ENCODE measurements at regions not wholly inside any gene's neighbourhood (a gene's known extent, or its start where the extent isn't known, plus 50 kb on each side); places are given as distances from the start of the nearest gene placed in this dataset.
"Not testable (repeated sequence)": the region's sequence is repeated elsewhere in the genome, so short reads cannot be mapped to it uniquely, and the experiment has no call there.

DNA sequence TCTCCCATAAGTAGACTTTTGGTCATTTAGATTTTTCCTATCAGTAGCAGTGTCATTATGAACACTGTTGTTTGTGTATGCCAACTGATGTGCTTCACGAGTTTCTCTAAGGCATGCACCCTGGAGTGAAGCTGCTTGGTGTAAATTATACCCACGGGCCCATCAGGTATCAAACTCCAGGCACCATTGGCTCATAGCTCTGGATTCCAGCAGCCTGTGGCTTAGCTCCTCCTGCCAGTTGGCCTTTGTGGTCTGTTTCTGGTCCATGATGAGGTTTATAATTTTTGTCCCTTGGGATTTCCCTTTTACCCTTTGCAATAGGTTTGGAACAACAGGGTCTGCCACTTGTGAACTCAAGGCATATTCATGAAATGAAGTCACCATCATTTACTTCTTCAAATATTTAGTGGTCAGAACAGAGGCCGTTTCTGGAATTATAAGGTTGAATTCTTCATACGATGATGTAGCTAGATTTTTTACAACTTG, 350.5 kb downstream of the PRL start:
- DNase-seq (ENCODE audit: low read depth in 4 of 4, low spot score in 2 of 4): no peak

DNA sequence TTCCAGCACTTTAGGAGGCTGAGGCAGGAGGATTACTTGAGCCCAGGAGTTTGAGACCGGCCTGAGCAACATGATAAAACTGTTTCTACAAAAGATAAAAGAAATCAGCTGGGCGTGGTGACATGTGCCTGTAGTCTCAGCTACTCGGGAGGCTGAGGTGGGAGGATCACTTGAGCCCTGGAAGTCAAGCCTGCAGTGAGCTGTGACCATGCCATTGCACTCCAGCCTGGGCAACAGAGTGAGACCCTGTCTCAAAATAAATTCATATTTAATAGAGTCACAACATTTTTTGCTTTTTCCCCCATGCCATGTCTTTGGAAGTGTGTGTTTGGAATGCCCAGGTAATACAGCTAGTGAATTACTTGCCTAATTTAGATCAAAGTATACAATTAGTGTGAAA, 349.6 kb downstream of the PRL start:
- not testable (repeated sequence) for DNase-seq (ENCODE audit: low read depth in 4 of 4, low spot score in 2 of 4)

DNA sequence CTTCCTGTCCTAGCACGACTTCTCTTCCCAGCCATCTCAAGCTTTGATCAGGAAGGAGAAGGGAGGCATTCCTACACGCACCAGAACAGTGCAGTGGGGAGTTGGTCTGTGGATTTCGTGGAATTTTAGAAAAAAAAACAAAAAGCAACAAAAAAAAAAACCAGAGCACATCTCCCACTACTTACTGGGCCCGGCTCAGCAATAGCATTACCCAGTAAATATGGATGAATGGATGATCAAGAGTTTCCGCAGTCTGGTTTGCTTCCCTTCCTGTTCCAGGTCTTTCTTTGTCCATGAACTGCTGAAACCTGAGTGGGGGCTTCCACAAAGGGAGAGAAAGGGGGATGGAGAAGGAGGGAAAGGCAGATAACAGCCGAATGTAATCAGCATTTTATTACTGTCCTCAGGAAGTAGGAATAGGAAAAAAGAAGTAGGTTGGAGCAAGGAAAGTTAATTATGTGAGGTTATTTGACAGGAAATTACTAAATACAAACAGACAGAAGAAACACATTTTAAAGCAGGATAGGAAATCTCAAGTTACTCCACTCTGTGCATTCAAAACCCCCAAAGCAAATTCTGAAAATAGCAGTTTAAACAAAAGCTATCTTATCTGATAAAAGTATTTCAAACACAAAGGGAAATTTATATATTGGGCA, 349.0 kb downstream of the PRL start:
- no peak for DNase-seq (ENCODE audit: low read depth in 4 of 4, low spot score in 2 of 4)

DNA sequence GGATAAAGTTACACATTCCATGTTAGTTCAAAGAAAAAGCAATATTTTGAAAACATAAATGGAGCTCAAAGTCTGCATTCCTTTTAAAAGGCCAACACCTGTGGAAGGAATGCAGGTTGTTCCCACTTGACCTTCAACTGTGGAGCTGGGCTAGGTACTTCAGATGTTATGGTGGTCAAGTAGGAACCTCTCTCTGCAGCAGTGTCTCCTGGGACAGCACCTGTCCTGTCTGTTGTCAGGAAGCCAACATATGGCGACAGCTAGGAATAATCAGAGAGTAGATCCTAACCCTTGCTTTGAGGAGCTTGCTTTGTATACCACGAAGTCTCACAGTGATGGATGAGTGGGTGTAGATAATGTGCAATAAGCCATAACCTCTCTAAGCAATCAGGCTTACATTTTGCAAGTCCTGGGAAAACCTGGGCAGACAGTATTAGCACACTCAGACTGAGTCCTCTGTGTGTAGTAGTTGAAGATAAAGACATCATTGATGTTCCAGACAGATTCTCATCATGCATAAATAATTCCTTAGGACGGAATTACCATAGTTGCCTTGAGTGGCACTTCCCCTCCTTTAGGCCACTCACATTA, 347.5 kb downstream of the PRL start:
- no peak for DNase-seq (ENCODE audit: low read depth in 4 of 4, low spot score in 2 of 4)

DNA sequence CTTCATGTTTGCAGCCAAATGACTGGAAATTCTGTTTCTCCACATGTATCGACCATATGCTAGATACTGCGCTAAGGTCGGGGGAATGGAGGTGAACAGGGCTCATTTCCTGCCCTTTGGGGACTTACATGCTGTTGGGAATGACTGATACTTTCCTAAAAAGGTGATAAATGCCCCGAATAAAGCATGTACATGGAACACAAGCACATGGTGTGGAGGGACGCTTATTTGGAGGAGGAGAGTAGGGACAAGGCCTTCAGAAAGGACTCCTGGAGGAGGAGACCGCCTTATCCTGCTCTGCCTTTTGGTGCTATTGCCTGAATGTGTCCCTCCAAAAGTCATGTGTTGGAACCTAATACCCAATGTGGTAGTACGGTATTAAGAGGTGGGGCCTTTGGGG, 344.5 kb downstream of the PRL start:
- no peak for DNase-seq (ENCODE audit: low read depth in 4 of 4, low spot score in 2 of 4)

DNA sequence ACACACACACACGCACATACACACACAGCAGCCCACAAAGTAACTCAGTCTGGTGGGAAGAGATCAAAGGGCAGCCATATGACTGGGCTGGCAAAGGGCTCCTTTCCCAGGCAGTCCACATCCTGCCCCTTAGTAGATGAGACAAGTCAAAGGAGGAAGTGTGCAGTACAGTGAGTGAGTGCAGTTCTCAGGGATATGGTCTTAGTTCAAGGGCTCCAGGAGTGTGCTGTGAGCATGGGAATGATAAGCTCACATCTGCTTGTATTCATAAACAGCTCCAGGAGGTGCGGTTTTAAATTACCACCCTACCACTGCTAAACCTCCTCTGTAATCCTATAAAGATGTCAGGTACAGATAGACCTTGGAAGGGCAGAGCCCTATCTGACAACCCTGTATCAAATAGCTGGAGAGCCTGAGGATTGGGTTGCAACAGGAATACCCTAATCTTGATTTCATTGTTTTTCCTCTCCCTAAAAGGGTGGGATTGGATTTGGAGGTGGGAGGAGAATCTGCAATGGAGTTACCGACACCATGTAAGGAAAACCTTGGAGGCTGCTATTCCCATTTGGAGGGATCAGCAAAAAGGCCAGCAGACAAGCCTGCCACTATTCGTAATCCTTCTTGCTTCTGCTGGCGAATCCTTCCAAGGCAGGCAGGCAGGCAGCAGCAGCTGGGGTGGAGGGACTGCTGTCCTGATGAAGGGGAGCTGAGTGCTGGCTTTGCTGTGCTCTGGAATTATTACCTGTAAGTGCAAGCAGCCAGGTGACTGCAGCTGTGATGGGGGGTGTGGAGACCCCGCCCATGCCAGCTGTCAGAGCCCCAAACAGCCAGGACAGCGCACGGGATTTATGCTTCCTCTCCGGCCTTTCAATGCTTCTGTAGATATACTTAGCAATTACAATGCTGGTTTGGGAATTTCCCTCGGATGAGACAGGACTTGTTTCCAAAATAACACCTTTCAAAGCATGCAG, 342.7 kb downstream of the PRL start:
- DNase-seq (ENCODE audit: low read depth in 4 of 4, low spot score in 2 of 4): no peak

DNA sequence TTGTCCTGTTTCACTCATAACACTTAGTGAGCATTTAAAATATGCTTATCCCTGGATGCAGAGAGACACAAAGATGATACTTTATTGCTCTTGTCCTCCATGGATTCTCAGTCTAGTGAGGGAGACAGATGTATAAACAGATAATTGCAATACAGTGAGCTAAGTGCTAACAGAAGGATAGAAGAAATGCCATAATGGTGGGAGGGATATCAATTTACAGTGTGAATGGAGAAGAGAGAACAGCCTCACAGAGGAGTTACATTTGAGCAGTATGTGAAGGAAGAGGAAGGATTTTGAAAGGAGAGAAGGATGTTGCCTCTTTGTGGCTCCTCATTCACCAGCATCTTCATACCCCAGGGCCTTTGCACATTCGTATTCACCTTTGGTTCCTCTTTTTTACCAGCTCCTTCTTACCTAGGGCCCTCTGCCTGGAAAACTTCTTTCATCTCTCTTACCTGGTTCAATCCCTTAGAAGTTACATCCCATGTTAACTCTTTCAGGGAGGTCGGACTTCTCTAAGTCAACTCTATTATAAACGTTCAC, 341.7 kb downstream of the PRL start:
- DNase-seq (ENCODE audit: low read depth in 4 of 4, low spot score in 2 of 4): no peak

DNA sequence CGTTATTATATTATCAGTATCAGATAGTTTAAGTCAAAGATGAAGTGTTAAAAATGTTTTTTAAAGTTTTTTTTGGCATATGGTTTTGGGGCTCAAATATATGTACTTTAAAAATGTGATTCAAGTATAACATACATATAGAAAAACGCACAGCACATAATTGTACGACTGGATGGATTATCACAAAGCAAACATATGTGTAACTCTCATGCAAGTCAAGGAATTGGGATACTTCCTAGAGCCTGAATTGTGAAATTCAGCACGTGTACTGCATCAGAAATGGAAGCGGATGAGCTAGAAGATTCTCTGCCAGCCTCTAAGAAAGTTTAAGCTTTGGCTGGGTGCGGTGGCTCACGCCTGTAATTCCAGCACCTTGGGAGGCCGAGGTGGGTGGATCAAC, 340.9 kb downstream of the PRL start:
- no peak for DNase-seq (ENCODE audit: low read depth in 4 of 4, low spot score in 2 of 4)

DNA sequence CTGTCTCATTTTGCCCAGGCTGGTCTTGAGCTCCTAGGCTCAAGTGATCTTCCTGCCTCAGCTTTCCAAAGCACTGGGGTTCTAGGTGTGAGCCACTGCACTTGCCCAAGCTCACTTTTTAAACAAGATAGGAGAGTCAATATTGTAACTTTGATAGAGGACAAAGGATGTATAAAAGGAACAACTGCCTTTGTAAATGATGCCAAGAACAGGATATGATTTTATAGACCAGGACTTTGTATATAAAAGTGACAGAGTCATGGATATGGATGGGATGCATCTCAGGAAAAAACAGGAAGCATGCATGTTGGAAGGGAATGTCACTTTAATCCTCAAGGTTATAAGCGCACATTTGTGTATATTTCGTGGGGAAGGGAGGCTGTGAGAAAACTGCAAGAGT, 338.4 kb downstream of the PRL start:
- no peak for DNase-seq (ENCODE audit: low read depth in 4 of 4, low spot score in 2 of 4)

DNA sequence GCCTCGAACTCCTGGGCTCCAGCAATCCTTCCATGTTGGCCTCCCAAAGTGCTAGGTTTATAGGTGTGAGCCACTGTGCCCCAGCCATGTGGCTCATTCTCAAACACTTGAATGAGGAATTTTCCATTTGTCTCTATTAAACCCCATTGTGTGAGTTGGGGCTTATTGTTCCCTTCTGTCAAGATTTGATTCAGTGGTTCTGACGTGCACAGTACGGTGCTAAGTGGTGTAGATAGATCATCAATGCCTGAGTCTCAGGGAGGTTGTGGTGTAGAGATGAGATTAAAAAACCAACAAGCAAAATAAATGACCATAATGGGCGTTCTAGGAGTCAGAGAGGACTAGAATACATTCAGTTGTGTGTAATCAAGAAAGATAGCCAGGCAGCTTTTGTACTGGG, 335.6 kb downstream of the PRL start:
- no peak for DNase-seq (ENCODE audit: low read depth in 4 of 4, low spot score in 2 of 4)

DNA sequence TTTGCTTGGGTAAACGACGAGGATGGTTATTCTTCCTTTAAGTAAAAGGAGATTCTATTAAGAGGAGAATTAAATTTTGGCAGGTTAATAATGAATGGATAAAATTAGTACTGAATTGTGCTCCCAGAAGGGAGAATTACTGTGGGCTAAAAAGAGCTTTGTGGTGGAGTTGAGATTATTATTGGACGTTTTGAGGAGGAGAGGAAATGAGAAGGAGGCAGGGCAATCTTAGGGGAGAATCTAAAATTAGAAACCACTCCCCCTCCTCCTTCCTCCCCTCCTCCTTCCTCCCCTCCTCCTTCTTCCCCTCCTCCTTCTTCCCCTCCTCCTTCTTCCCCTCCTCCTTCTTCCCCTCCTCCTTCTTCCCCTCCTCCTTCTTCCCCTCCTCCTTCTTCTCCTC, 331.8 kb downstream of the PRL start:
- DNase-seq (ENCODE audit: low read depth in 4 of 4, low spot score in 2 of 4): no peak

DNA sequence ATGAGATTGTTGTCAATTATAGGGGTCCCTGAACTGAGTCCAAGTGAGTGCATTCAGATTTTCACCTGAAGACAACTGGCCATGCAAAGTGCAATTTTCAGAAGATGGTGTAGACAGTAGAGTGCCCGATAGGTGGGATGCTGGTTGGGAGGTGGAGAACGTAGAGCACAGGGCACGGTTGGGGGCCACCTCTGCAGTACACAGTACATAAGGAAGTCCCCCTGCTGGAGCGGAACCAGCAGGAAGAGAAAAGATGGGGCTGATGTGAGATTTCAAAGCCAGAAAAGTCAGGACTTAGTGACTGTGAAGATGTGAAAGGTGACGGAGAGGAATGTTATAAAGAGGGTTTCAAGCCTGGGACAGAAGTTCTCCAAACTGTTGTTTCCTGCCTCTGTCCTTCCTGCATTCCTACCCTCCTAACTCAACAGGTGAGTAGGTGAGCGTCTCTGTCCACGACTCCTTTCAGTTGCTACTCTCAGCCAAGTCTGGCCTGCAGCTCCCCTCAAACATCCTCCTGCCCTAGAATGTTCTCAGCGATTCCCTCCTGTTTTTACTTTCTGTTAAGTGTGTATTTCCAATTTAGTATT, 330.8 kb downstream of the PRL start:
- no peak for DNase-seq (ENCODE audit: low read depth in 4 of 4, low spot score in 2 of 4)

DNA sequence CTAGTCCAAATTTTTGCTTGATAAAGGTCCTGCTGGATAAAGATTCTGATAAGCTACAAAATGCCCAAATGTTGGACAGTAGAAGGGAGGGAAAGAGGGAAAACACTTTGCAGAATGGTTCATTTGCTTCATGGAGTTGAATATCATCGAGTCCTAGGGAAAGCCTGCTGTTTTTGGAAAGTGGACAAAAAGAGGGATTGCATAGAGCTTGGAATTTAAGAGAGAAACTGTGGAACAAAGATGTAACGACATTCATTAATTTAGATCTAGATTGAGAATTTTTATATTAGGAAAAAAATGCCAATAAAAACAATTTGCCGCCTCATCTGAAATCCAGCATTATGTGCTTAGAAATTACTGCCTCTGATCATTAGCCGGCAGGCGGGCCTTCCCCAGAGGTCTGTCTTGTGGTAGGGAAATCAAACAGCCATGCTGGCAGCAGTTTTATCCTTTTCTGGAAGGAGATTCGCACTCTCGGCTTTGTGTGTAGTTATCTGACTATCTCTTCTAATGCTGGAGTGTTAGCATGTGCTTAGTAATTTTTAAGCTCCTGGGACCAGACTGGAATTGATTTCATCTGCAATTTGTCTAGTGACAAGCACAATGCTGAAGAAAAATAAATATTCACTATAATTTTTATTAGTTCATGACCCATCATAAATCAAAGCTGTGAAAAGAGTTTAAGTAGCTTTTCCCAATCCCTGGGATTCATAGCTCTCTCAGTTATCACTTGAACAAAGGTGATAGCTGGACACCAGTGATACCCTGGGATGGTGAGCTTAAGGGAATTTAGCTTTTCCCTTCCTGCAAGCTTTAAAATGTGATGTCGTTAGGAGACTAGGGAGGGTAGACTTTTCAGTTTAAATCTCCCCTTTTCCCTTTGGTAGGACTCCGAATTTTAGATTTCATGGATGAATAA, 329.5 kb downstream of the PRL start:
- no peak for DNase-seq (ENCODE audit: low read depth in 4 of 4, low spot score in 2 of 4)

DNA sequence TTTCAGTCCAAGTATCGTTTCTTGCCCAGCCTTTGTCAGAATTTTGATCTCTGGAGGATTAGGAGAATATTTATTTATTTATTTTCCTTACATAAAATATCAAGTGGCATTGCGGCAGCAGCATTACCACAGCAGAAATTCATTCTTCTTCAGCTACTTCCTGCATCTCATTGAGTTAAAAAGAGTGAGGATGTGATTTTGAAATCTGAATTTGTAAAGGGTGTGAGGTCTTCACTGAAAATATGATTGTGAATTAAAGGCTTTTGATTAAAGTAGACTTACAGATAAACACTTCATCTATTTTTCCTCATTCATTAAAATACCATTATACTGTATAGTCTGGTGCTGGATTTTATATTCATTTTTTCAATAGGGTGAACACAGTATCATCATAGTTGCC, 328.4 kb downstream of the PRL start:
- DNase-seq (ENCODE audit: low read depth in 4 of 4, low spot score in 2 of 4): no peak

DNA sequence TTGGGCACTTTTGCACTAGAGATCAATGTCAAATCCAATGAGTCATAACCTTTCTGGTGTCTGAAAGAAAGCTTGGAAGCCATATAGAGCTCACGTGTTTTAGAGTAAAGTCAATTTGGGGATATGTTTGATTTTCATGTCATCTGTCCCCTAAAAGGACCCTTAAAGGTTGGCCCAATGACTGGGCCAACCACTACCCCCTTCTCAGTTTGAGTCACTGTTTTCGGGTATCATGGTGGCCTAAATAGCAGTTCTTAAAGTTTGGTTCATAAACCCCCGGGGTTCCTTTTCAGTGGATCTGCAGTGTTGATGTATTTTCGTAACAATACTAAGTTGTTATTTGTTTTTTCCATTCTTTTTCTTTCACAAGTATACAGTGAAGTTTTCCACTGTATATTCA, 327.6 kb downstream of the PRL start:
- DNase-seq (ENCODE audit: low read depth in 4 of 4, low spot score in 2 of 4): no peak

DNA sequence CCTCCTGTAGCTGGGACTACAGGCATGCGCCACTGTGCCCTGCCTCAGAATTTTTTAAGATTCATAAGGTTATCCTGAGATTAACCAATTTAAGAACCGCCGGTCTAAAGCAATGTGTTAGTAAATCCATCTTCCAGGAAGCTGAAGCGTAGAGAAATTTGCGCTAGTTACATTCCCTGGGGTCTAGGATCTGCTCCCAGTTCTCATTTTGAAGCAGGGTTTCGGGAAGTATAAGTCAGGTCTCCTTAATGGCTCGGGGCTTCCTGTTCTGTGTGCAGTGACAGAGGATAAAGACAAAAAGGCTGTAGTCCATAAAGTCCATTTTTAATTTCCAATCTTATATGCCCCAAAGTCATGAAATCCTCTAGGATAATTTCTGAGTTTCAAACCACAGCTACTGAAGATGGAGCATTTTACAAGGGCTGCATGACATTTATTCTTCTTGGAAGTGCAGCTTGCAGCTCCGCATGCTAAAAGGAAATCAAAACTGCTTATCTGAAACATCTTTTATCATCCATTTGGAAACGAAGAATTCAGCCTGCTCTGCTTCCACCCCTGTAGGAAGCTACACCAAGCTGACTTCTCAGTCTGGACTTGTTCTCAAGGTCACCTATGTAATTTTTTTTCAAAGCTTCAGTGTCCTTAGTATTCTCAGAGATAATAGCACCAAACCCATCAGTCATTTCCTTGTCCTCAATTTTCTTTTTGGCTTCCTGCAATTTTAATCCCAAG, 326.1 kb downstream of the PRL start:
- DNase-seq (ENCODE audit: low read depth in 4 of 4, low spot score in 2 of 4): no peak

DNA sequence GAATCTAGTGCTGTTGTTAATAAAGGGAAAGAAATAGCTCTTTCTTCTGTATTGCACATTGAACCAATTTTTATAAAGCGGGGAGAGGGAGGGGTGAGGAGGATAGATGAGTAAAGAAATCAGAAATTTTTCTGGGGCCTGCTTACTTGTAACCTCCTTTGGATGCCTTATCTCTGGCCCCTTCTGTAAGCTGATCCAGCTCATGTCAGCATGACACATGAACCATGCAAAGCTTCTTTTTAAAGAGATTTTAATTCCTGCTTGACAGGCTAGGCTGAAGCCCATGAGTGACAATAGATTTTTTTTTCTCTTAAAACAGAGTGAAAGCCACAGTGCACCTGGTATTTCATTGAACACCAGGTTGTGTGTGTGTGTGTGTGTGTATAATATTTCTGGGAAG, 325.3 kb downstream of the PRL start:
- no peak for DNase-seq (ENCODE audit: low read depth in 4 of 4, low spot score in 2 of 4)

DNA sequence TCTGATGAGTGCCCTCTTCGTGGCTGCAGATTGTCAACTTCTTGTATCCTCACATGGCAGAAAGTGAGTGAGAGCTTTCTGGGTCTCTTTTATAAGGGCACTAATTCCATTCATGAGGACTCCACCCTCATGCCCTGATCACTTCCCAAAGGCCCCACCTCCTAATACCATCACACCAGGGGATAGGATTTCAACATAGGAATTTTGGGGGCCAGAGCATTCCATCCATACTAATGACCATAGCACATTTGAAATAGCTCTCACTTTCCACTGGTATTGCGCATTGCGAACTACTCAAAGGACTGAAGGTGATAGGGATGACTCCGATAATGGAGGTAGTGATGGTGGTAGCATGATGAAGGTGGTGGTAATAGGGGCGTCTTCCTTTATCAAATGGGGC, 324.3 kb downstream of the PRL start:
- DNase-seq (ENCODE audit: low read depth in 4 of 4, low spot score in 2 of 4): no peak

DNA sequence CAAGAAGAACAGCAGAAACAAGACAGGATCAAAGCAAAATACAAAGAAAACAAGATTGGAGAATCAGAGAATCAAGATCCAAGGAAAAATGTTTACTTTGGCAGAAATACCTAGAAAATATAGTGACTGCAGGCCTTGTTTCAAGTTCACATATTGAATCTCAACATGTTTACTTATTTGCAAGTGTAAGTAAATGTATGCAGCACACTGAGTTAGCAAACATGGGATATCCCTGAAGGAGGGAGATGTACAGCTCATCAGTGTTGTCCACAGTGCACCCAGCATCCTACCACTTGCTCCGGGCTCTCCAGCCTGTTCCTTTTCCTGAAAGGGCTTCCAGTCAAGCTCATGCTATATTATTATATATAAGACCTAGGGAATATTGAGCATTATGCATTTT, 319.5 kb downstream of the PRL start:
- no peak for DNase-seq (ENCODE audit: low read depth in 4 of 4, low spot score in 2 of 4)

All from left renal cortex interstitium (tissue), 4 donors.